GM18502 (cell line): ENCODE measurements at regions not wholly inside any gene's neighbourhood (a gene's known extent, or its start where the extent isn't known, plus 50 kb on each side); places are given as distances from the start of the nearest gene placed in this dataset.
"Not testable (repeated sequence)": the region's sequence is repeated elsewhere in the genome, so short reads cannot be mapped to it uniquely, and the experiment has no call there.

Source experiments
- ATAC-seq: cut with Tn5 transposase; IDR thresholded peaks from one replicate; pipeline ENCODE4 v1.9.1; 2021; ENCODE audit warnings: mild to moderate bottlenecking; ENCODE audit not compliant: unreplicated experiment, poor library complexity

- no peak for ATAC-seq
Observed at GRCh38 chr10:131833446-131834080, 67.2 kb upstream of the PPP2R2D start.

GRCh38 chr10:131834152-131834810 lies 66.5 kb upstream of the PPP2R2D start:
- no peak for ATAC-seq

- ATAC-seq, result no peak
Observed at GRCh38 chr10:131838966-131839742, 61.7 kb upstream of the PPP2R2D start.

- ATAC-seq, result not testable (repeated sequence)
Observed at GRCh38 chr10:131839880-131840787, 60.7 kb upstream of the PPP2R2D start.

GRCh38 chr10:131840788-131841118 lies 60.1 kb upstream of the PPP2R2D start:
- no peak for ATAC-seq

GRCh38 chr10:131841131-131841660 lies 59.6 kb upstream of the PPP2R2D start:
- no peak for ATAC-seq

GRCh38 chr10:131841661-131842139 lies 59.1 kb upstream of the PPP2R2D start:
- ATAC-seq, result no peak

GRCh38 chr10:131842351-131843088 lies 58.3 kb upstream of the PPP2R2D start:
- no peak for ATAC-seq

- no peak for ATAC-seq
Observed at GRCh38 chr10:131843089-131843595, 57.7 kb upstream of the PPP2R2D start.

- ATAC-seq, result no peak
Observed at GRCh38 chr10:131843881-131844284, 56.9 kb upstream of the PPP2R2D start.

GRCh38 chr10:131844529-131845084 lies 56.2 kb upstream of the PPP2R2D start:
- ATAC-seq, result no peak

GRCh38 chr10:131845505-131846239 lies 55.1 kb upstream of the PPP2R2D start:
- ATAC-seq, result no peak

- no peak for ATAC-seq
Observed at GRCh38 chr10:131846240-131847101, 54.3 kb upstream of the PPP2R2D start.

- ATAC-seq, result no peak
Observed at GRCh38 chr10:131847241-131847783, 53.5 kb upstream of the PPP2R2D start.

GRCh38 chr10:131848296-131848695 lies 52.5 kb upstream of the PPP2R2D start:
- ATAC-seq, result no peak

GRCh38 chr10:131848741-131849590 lies 51.8 kb upstream of the PPP2R2D start:
- ATAC-seq, result no peak
